ENCODE measurements at regions not wholly inside any gene's neighbourhood (a gene's known extent, or its start where the extent isn't known, plus 50 kb on each side); places are given as distances from the start of the nearest gene placed in this dataset.

DNA sequence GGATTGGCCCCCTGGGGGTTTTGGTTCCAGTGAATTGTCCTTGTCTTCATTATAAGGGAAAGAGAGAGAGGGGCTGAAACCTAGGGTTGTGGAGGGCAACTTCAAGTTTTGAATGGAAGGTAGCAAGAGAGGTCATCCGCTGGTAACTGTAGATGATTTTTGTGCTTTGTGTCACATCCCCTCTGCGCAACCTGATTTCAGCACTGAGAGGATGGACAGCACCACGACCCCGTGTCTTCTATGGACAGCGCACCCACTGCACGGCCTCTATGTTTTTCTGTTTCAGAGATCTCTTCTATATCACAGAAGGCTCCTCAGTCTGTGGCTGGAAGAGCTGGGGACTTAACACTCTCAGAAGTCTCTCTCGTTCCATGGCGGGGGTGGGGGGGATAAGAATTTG, 127.0 kb upstream of the RPH3A start:
- no peak for TF ChIP-seq EZH2 (IDR thresholded peaks at IDR 0.05; ENCODE audit: low read depth)
- TF ChIP-seq, protein P1, sequence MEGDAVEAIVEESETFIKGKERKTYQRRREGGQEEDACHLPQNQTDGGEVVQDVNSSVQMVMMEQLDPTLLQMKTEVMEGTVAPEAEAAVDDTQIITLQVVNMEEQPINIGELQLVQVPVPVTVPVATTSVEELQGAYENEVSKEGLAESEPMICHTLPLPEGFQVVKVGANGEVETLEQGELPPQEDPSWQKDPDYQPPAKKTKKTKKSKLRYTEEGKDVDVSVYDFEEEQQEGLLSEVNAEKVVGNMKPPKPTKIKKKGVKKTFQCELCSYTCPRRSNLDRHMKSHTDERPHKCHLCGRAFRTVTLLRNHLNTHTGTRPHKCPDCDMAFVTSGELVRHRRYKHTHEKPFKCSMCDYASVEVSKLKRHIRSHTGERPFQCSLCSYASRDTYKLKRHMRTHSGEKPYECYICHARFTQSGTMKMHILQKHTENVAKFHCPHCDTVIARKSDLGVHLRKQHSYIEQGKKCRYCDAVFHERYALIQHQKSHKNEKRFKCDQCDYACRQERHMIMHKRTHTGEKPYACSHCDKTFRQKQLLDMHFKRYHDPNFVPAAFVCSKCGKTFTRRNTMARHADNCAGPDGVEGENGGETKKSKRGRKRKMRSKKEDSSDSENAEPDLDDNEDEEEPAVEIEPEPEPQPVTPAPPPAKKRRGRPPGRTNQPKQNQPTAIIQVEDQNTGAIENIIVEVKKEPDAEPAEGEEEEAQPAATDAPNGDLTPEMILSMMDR (conservative IDR thresholded peaks at IDR 0.05): no peak

Data from PC-9 (cell line).